Keratinocyte (primary cell): ENCODE measurements at regions not wholly inside any gene's neighbourhood (a gene's known extent, or its start where the extent isn't known, plus 50 kb on each side); places are given as distances from the start of the nearest gene placed in this dataset.
A peak's percentile ranks its signal among the peaks of the same experiment; 100 is the strongest.

ENCODE experiments used
- EZH2 ChIP-seq: IDR thresholded peaks from one replicate; pipeline ENCODE4 v1.6.1; 2012; ENCODE audit warnings: inconsistent platforms, mild to moderate bottlenecking, low read length, moderate library complexity
- TF ChIP-seq, protein P1 (sequence below), 3 experiments: IDR thresholded peaks in 1 of 3; conservative IDR thresholded peaks in 1 of 3; optimal IDR thresholded peaks in 1 of 3; 2 replicates in 2 of 3; 3 replicates in 1 of 3; pipeline versions ENCODE3 to v1.5.1; 2011; ENCODE audit warnings: low read length in 3 of 3, mild to moderate bottlenecking in 3 of 3, moderate library complexity in 2 of 3, control low read depth in 1 of 3, inconsistent platforms in 1 of 3; ENCODE audit not compliant: insufficient read depth in 2 of 3; ENCODE audit errors: extremely low read depth in 1 of 3

DNA sequence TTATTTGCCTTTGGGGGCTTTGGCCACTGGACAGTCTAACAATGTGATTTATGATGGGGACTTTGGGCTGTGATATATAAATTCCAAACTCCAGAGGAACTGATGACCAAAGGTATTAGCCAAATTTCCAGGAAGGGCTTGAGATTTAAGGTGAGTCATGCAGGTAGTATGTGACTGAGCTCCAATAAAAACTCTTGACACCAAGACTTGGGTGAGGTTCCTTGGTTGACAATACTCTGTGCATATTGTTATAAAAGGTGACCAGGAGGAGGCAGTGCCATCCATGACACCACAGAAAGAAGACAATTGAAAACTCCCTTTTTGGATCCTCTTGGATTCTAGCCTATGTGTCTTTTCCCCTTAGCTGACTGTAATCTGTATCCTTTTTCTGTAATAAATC is 392.7 kb upstream of the LRRC7 start:
- TF ChIP-seq EZH2: no peak
- TF ChIP-seq, protein P1, sequence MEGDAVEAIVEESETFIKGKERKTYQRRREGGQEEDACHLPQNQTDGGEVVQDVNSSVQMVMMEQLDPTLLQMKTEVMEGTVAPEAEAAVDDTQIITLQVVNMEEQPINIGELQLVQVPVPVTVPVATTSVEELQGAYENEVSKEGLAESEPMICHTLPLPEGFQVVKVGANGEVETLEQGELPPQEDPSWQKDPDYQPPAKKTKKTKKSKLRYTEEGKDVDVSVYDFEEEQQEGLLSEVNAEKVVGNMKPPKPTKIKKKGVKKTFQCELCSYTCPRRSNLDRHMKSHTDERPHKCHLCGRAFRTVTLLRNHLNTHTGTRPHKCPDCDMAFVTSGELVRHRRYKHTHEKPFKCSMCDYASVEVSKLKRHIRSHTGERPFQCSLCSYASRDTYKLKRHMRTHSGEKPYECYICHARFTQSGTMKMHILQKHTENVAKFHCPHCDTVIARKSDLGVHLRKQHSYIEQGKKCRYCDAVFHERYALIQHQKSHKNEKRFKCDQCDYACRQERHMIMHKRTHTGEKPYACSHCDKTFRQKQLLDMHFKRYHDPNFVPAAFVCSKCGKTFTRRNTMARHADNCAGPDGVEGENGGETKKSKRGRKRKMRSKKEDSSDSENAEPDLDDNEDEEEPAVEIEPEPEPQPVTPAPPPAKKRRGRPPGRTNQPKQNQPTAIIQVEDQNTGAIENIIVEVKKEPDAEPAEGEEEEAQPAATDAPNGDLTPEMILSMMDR (optimal IDR thresholded peaks at IDR 0.05 in 1 of 3, IDR thresholded peaks at IDR 0.05 in 1 of 3, conservative IDR thresholded peaks at IDR 0.05 in 1 of 3; ENCODE audit: extremely low read depth in 1 of 3, insufficient read depth in 2 of 3, low read length in 3 of 3): peak in 1 of 3 experiments; percentile 8
